HepG2 (cell line): ENCODE measurements at regions not wholly inside any gene's neighbourhood (a gene's known extent, or its start where the extent isn't known, plus 50 kb on each side); places are given as distances from the start of the nearest gene placed in this dataset.

Experiments used
- FIP1L1 ChIP-seq: fragments of 200-400 bp; formaldehyde crosslinking; IDR thresholded peaks from 2 replicates; pipeline ENCODE4 v1.6.1; 2018; ENCODE audit warnings: low read depth, mild to moderate bottlenecking, low read length, moderate library complexity, borderline replicate concordance; ENCODE audit not compliant: insufficient read depth
- SMAD3 ChIP-seq: sonication (generic); formaldehyde crosslinking; IDR thresholded peaks from 2 replicates; pipeline ENCODE4 v1.4.0; 2020; ENCODE audit warnings: missing genetic modification reagents
- TF ChIP-seq, protein P1 (sequence below): sonication (generic); formaldehyde crosslinking; IDR thresholded peaks from 2 replicates; pipeline ENCODE4 v1.5.0; 2020; ENCODE audit warnings: mild to moderate bottlenecking, missing genetic modification reagents, moderate library complexity
- TF ChIP-seq, protein P2 (sequence below): sonication (generic); formaldehyde crosslinking; IDR thresholded peaks from 2 replicates; pipeline ENCODE4 v1.4.0; 2020; ENCODE audit warnings: missing genetic modification reagents
- TF ChIP-seq, protein P3 (sequence below): sonication (generic); formaldehyde crosslinking; IDR thresholded peaks from 2 replicates; pipeline ENCODE4 v1.4.0; 2020; ENCODE audit warnings: missing genetic modification reagents, borderline replicate concordance
- TF ChIP-seq, protein P4 (sequence below): sonication (generic); formaldehyde crosslinking; IDR thresholded peaks from 2 replicates; pipeline ENCODE4 v1.5.0; 2020; ENCODE audit warnings: missing genetic modification reagents, mild to moderate bottlenecking, borderline replicate concordance

DNA sequence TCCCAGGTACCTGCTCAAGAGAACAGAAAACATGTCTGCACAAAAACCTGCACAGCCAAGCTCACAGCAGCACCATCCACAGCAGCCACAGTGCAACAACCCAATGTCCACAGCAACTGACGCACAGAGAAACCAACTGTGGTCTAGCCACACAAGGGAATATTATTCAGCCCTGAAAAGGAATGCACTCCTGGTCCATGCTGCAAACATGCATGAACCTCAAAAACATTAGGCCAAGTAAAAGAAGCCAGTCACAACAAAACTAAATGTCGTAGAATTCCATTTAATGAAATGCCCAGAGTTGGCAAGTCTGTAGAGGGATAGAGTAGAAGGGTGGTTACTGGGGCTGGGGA, 60.6 kb downstream of the MYEOV start:
- TF ChIP-seq, protein P1, sequence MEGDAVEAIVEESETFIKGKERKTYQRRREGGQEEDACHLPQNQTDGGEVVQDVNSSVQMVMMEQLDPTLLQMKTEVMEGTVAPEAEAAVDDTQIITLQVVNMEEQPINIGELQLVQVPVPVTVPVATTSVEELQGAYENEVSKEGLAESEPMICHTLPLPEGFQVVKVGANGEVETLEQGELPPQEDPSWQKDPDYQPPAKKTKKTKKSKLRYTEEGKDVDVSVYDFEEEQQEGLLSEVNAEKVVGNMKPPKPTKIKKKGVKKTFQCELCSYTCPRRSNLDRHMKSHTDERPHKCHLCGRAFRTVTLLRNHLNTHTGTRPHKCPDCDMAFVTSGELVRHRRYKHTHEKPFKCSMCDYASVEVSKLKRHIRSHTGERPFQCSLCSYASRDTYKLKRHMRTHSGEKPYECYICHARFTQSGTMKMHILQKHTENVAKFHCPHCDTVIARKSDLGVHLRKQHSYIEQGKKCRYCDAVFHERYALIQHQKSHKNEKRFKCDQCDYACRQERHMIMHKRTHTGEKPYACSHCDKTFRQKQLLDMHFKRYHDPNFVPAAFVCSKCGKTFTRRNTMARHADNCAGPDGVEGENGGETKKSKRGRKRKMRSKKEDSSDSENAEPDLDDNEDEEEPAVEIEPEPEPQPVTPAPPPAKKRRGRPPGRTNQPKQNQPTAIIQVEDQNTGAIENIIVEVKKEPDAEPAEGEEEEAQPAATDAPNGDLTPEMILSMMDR = no peak
- no peak for TF ChIP-seq SMAD3
- TF ChIP-seq, protein P2, sequence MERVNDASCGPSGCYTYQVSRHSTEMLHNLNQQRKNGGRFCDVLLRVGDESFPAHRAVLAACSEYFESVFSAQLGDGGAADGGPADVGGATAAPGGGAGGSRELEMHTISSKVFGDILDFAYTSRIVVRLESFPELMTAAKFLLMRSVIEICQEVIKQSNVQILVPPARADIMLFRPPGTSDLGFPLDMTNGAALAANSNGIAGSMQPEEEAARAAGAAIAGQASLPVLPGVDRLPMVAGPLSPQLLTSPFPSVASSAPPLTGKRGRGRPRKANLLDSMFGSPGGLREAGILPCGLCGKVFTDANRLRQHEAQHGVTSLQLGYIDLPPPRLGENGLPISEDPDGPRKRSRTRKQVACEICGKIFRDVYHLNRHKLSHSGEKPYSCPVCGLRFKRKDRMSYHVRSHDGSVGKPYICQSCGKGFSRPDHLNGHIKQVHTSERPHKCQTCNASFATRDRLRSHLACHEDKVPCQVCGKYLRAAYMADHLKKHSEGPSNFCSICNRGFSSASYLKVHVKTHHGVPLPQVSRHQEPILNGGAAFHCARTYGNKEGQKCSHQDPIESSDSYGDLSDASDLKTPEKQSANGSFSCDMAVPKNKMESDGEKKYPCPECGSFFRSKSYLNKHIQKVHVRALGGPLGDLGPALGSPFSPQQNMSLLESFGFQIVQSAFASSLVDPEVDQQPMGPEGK (CRISPR knock-in tag) = no peak
- TF ChIP-seq FIP1L1 = no peak
- TF ChIP-seq, protein P3, sequence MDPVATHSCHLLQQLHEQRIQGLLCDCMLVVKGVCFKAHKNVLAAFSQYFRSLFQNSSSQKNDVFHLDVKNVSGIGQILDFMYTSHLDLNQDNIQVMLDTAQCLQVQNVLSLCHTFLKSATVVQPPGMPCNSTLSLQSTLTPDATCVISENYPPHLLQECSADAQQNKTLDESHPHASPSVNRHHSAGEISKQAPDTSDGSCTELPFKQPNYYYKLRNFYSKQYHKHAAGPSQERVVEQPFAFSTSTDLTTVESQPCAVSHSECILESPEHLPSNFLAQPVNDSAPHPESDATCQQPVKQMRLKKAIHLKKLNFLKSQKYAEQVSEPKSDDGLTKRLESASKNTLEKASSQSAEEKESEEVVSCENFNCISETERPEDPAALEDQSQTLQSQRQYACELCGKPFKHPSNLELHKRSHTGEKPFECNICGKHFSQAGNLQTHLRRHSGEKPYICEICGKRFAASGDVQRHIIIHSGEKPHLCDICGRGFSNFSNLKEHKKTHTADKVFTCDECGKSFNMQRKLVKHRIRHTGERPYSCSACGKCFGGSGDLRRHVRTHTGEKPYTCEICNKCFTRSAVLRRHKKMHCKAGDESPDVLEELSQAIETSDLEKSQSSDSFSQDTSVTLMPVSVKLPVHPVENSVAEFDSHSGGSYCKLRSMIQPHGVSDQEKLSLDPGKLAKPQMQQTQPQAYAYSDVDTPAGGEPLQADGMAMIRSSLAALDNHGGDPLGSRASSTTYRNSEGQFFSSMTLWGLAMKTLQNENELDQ (CRISPR knock-in tag) = no peak
- TF ChIP-seq, protein P4, sequence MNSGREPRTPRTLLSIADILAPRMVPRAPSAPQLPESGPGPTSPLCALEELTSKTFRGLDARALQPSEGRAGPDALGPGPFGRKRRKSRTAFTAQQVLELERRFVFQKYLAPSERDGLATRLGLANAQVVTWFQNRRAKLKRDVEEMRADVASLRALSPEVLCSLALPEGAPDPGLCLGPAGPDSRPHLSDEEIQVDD = no peak
